Chondrocyte (in vitro differentiated cells): ENCODE measurements at regions not wholly inside any gene's neighbourhood (a gene's known extent, or its start where the extent isn't known, plus 50 kb on each side); places are given as distances from the start of the nearest gene placed in this dataset.

Source experiments
- DNase-seq: peaks from one replicate; pipeline ENCODE4 v3.0.0; 2021; ENCODE audit warnings: mixed read lengths, low spot score
- H3K27ac Mint-ChIP-seq: one replicate; pipeline ENCODE4 v1.8.0; 2021; ENCODE audit warnings: mild to moderate bottlenecking, moderate library complexity, mixed read lengths; ENCODE audit not compliant: unreplicated experiment
- H3K27me3 Mint-ChIP-seq: 2 replicates; pipeline ENCODE4 v1.8.0; 2021; ENCODE audit warnings: low read depth, mixed read lengths
- H3K36me3 Mint-ChIP-seq: 2 replicates; pipeline ENCODE4 v1.8.0; 2021; ENCODE audit warnings: low read depth, mixed read lengths
- H3K4me1 Mint-ChIP-seq: 2 replicates; pipeline ENCODE4 v1.8.0; 2021; ENCODE audit warnings: low read depth, mild to moderate bottlenecking, mixed read lengths
- H3K4me3 Mint-ChIP-seq: one replicate; pipeline ENCODE4 v1.8.0; 2021; ENCODE audit warnings: mild to moderate bottlenecking, moderate library complexity, mixed read lengths; ENCODE audit not compliant: unreplicated experiment
- H3K9me3 Mint-ChIP-seq: 2 replicates; pipeline ENCODE4 v1.8.0; 2021; ENCODE audit warnings: low read depth, mixed read lengths
- TF ChIP-seq, protein P1 (sequence below): fragments of 200-600 bp; sonication (generic); IDR thresholded peaks from 2 replicates; pipeline ENCODE4 v1.5.0; 2021; ENCODE audit warnings: antibody characterized with exemption, mild to moderate bottlenecking, moderate library complexity

DNA sequence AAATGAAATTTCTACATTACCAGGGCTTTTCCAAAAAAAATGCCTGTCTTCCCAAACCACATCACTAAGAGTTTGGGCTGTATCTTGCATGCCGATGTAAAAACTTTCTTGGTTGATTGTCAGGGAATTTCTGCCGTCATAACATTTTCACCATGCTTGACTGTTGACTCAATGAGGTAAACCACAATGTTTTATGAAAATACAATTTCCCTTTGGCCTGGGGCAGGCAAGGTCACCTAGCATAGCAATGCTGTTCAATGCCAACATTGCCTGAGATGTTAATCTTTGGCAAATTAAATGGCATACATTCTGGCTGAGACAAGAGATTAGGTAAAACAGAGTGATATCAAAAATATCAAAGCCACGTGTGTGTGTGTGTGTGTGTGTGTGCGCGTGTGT lies 137.1 kb upstream of the TBL1X start:
- peaks cover 24% of the 10 kb centered on the region for H3K9me3 Mint-ChIP-seq
- no peaks in the 10 kb centered on the region for H3K36me3 Mint-ChIP-seq
- H3K27ac Mint-ChIP-seq = no peak overlapping the region
- no peaks in the 10 kb centered on the region for H3K27me3 Mint-ChIP-seq
- no peak overlapping the region for H3K4me3 Mint-ChIP-seq
- peaks cover 2% of the 10 kb centered on the region for H3K4me1 Mint-ChIP-seq
- DNase-seq = no peak
- TF ChIP-seq, protein P1, sequence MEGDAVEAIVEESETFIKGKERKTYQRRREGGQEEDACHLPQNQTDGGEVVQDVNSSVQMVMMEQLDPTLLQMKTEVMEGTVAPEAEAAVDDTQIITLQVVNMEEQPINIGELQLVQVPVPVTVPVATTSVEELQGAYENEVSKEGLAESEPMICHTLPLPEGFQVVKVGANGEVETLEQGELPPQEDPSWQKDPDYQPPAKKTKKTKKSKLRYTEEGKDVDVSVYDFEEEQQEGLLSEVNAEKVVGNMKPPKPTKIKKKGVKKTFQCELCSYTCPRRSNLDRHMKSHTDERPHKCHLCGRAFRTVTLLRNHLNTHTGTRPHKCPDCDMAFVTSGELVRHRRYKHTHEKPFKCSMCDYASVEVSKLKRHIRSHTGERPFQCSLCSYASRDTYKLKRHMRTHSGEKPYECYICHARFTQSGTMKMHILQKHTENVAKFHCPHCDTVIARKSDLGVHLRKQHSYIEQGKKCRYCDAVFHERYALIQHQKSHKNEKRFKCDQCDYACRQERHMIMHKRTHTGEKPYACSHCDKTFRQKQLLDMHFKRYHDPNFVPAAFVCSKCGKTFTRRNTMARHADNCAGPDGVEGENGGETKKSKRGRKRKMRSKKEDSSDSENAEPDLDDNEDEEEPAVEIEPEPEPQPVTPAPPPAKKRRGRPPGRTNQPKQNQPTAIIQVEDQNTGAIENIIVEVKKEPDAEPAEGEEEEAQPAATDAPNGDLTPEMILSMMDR = no peak

DNA sequence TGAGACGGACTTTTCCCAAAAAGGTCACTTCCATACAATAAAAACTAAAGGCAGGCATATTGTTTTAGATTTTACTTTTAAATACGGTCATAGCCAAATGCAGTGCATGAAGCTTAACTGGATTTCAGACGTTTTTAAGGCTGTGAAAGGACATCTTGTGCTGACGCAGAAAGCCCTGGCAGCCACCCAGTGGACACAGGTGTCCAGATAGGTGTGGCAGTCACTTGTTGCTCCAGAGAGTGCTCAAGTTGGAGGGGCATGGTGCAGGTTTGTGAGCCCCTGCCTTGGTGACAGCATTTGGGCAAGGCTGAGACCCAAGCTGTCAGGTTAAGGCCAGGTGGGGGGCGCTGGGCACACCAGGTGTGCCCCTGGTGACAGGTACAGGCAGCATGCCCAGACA lies 135.8 kb upstream of the TBL1X start:
- no peak overlapping the region for H3K4me3 Mint-ChIP-seq
- peaks cover 22% of the 10 kb centered on the region for H3K9me3 Mint-ChIP-seq
- H3K4me1 Mint-ChIP-seq = peaks cover 9% of the 10 kb centered on the region
- no peaks in the 10 kb centered on the region for H3K36me3 Mint-ChIP-seq
- DNase-seq = no peak
- TF ChIP-seq, protein P1 = no peak
- H3K27me3 Mint-ChIP-seq = no peaks in the 10 kb centered on the region
- no peak overlapping the region for H3K27ac Mint-ChIP-seq

DNA sequence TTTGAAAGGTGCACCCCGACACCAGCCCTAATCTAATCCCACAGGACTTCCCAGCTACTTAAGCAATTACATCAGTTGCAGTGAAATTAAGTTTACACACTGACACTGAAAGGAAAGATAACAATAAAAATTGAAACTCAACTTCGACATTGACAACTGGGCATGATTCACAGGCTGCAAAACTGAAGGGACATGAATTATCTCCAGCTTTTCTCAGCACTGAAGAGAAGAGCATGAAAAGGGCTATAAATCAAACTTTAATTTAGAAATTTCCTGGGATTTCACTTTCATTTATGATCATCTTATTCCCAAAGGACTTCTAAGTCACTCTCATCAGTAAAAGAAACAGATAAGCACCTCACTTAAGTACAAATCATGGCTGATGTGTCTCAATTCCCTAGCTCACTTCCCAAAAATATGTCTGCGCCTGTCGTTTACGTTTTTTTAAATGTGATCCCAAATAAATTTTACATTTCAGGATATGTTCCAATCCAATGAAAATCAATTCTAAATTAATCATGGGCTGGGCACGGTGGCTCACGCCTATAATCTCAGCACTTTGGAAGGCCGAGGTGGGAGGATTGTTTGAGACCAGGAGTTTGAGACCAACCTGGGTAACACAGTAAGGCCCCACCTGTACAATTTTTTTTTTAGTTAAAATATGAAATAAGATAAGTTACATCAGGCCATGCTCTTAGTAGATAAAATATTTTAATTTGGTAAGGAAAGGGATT lies 134.4 kb upstream of the TBL1X start:
- Mint-ChIP-seq H3K9me3 (peaks cover 22% of the 10 kb centered on the region), H3K27ac (no peak overlapping the region), H3K27me3 (no peaks in the 10 kb centered on the region), H3K4me1 (peaks cover 12% of the 10 kb centered on the region), H3K36me3 (no peaks in the 10 kb centered on the region), H3K4me3 (no peak overlapping the region)
- TF ChIP-seq, protein P1 = no peak
- no peak for DNase-seq

DNA sequence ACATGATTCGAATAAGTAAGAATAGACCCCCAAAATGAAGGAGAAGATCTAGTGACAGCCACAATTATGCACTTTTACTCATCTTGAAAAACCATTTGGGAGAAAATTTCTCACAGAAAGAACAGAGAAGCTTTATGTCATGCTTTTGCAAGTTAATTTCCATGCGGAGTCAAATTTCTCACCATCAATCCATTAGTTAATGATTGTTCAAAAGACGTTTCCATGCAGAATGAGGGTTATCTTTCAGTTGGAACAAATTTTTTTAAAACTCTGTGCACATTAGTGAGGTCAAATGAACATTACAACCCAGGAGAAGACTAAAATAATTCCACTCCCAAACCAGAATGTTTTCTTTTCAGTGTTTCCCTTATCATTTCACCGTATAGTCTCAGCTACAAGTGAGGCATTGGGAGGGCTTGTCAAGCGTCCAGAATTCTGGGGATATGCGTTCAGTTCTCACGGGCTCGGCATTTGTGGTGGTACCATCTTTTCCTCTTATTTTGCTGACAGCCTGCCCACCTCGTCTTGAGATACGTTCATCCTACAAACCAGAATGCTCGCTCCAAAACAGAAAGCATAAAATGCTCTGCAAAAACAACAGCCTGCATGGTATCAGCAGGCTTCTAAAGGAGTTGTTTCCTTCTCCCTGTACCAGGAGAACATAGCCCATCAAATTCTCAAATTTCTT lies 130.8 kb upstream of the TBL1X start:
- TF ChIP-seq, protein P1 = no peak
- peaks cover 10% of the 10 kb centered on the region for H3K9me3 Mint-ChIP-seq

DNA sequence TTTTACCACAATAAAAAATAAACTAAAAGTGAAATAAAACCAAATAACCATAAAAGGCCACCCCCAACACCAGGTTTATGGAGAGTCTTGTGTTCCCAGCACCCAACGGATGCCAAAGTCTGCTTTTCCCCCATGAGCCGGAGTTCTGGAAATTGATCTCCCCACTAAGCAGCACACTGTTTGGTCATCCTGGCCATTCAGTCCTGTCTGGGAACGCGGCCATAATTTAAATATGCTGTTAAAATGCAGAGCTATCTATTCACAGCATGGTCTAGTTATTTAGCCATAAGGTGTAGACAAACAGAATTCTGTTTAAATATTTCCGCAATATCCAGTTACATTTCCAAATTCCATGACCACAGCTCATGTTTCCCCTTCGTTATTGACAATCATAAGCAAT lies 129.6 kb upstream of the TBL1X start:
- no peaks in the 10 kb centered on the region for H3K36me3 Mint-ChIP-seq
- peaks cover 10% of the 10 kb centered on the region for H3K4me1 Mint-ChIP-seq
- DNase-seq = no peak
- TF ChIP-seq, protein P1 = no peak
- no peak overlapping the region for H3K4me3 Mint-ChIP-seq
- no peak overlapping the region for H3K27ac Mint-ChIP-seq
- H3K27me3 Mint-ChIP-seq = no peaks in the 10 kb centered on the region
- peaks cover 4% of the 10 kb centered on the region for H3K9me3 Mint-ChIP-seq

More for the DNA sequence above, 130.8 kb upstream of the TBL1X start:
- peaks cover 10% of the 10 kb centered on the region for H3K4me1 Mint-ChIP-seq
- no peak overlapping the region for H3K4me3 Mint-ChIP-seq
- H3K36me3 Mint-ChIP-seq = no peaks in the 10 kb centered on the region
- DNase-seq = no peak
- H3K27ac Mint-ChIP-seq = no peak overlapping the region
- no peaks in the 10 kb centered on the region for H3K27me3 Mint-ChIP-seq
